DND-41 (cell line): ENCODE measurements at regions not wholly inside any gene's neighbourhood (a gene's known extent, or its start where the extent isn't known, plus 50 kb on each side); places are given as distances from the start of the nearest gene placed in this dataset.

Experiments used
- CTCF ChIP-seq: IDR thresholded peaks from 2 replicates; pipeline ENCODE4 v1.5.1; 2012; ENCODE audit warnings: borderline replicate concordance, low read length, moderate library complexity, mild to moderate bottlenecking; ENCODE audit not compliant: poor library complexity, severe bottlenecking; ENCODE audit errors: extremely low read depth
- EZH2 ChIP-seq: IDR thresholded peaks from 3 replicates; pipeline ENCODE4 v1.6.1; 2012; ENCODE audit warnings: borderline replicate concordance, low read depth, mild to moderate bottlenecking, moderate library complexity, low read length, inconsistent platforms; ENCODE audit not compliant: severe bottlenecking

GRCh38 chr5:62698756-62699155, 120.1 kb downstream of the LRRC70 start:
- TF ChIP-seq CTCF = no peak
- TF ChIP-seq EZH2 = no peak
